Trophoblast cell (in vitro differentiated cells and primary cell): ENCODE measurements at regions not wholly inside any gene's neighbourhood (a gene's known extent, or its start where the extent isn't known, plus 50 kb on each side); places are given as distances from the start of the nearest gene placed in this dataset.

Experiments used
- DNase-seq, 2 donors: peaks; one replicate each; pipeline ENCODE4 v3.0.0-alpha.2; 2016
- H2AFZ ChIP-seq: 2 replicates; pipeline ENCODE4 v1.6.1; 2013; ENCODE audit warnings: low read length, moderate library complexity, mild to moderate bottlenecking; ENCODE audit not compliant: insufficient read depth, poor library complexity
- H2AK5ac ChIP-seq: 2 replicates; pipeline ENCODE4 v1.6.1; 2013; ENCODE audit warnings: mild to moderate bottlenecking, low read length
- H2BK120ac ChIP-seq: 2 replicates; pipeline ENCODE4 v1.6.1; 2013; ENCODE audit warnings: low read length, mild to moderate bottlenecking, moderate library complexity; ENCODE audit not compliant: insufficient read depth, poor library complexity
- H2BK12ac ChIP-seq: 2 replicates; pipeline ENCODE4 v1.6.1; 2013; ENCODE audit warnings: mild to moderate bottlenecking, low read length, moderate library complexity
- H2BK5ac ChIP-seq: 2 replicates; pipeline ENCODE4 v1.6.1; 2013; ENCODE audit warnings: low read length, low read depth, moderate library complexity, mild to moderate bottlenecking; ENCODE audit not compliant: poor library complexity
- H3K14ac ChIP-seq: 2 replicates; pipeline ENCODE4 v1.6.1; 2013; ENCODE audit warnings: mild to moderate bottlenecking, low read length
- H3K18ac ChIP-seq: 2 replicates; pipeline ENCODE4 v1.6.1; 2013; ENCODE audit warnings: mild to moderate bottlenecking, low read length
- H3K23ac ChIP-seq: 2 replicates; pipeline ENCODE4 v1.6.1; 2013; ENCODE audit warnings: low read length
- H3K27ac ChIP-seq: 2 replicates; pipeline ENCODE4 v1.5.1; 2013; ENCODE audit warnings: low read depth, mild to moderate bottlenecking, inconsistent platforms, low read length, moderate library complexity
- H3K27me3 ChIP-seq: 2 replicates; pipeline ENCODE4 v1.6.1; 2013; ENCODE audit warnings: inconsistent platforms, mild to moderate bottlenecking, low read length, moderate library complexity; ENCODE audit not compliant: insufficient read depth
- H3K36me3 ChIP-seq, 2 experiments: 1 replicate in 1 of 2; 2 replicates in 1 of 2; pipeline ENCODE4 v1.6.1; 2013; ENCODE audit warnings: low read length in 2 of 2, mild to moderate bottlenecking in 2 of 2, moderate library complexity in 1 of 2; ENCODE audit not compliant: insufficient read depth in 2 of 2, control insufficient read depth in 1 of 2
- H3K4ac ChIP-seq: 2 replicates; pipeline ENCODE4 v1.6.1; 2013; ENCODE audit warnings: low read depth, mild to moderate bottlenecking, low read length, moderate library complexity
- H3K4me1 ChIP-seq, 2 experiments: 1 replicate in 1 of 2; 2 replicates in 1 of 2; pipeline ENCODE4 v1.6.1; 2013; ENCODE audit warnings: low read length in 2 of 2, mild to moderate bottlenecking in 2 of 2, moderate library complexity in 1 of 2; ENCODE audit not compliant: insufficient read depth in 2 of 2, control insufficient read depth in 1 of 2
- H3K4me2 ChIP-seq: 2 replicates; pipeline ENCODE4 v1.6.1; 2013; ENCODE audit warnings: inconsistent platforms, mild to moderate bottlenecking, low read length, moderate library complexity
- H3K4me3 ChIP-seq: 2 replicates; pipeline ENCODE4 v1.5.1; 2013; ENCODE audit warnings: mild to moderate bottlenecking, low read depth, low read length, inconsistent platforms
- H3K79me1 ChIP-seq: one replicate; pipeline ENCODE4 v1.6.1; 2013; ENCODE audit warnings: low read length
- H3K79me2 ChIP-seq: 2 replicates; pipeline ENCODE4 v1.6.1; 2013; ENCODE audit warnings: low read length, mild to moderate bottlenecking; ENCODE audit not compliant: control insufficient read depth, insufficient read depth, poor library complexity
- H3K9ac ChIP-seq: 2 replicates; pipeline ENCODE4 v1.6.1; 2013; ENCODE audit warnings: mild to moderate bottlenecking, low read length
- H3K9me3 ChIP-seq: 2 replicates; pipeline ENCODE4 v1.6.1; 2013; ENCODE audit warnings: low read depth, mild to moderate bottlenecking, control low read depth, inconsistent platforms, low read length; ENCODE audit not compliant: insufficient read depth
- H4K12ac ChIP-seq: 2 replicates; pipeline ENCODE4 v1.6.1; 2013; ENCODE audit warnings: low read depth, mild to moderate bottlenecking, low read length, moderate library complexity
- H4K8ac ChIP-seq: 2 replicates; pipeline ENCODE4 v1.6.1; 2013; ENCODE audit warnings: low read depth, mild to moderate bottlenecking, low read length, moderate library complexity
- H4K91ac ChIP-seq: one replicate; pipeline ENCODE4 v1.6.1; 2013; ENCODE audit warnings: low read depth, mild to moderate bottlenecking, low read length, moderate library complexity
- WGBS: extraction: QIAGEN DNeasy Blood & Tissue Kit; methylation state at CpG from one replicate; pipeline ENCODE4 v1.1.7; 2013; ENCODE audit warnings: missing lambda C conversion rate; ENCODE audit not compliant: insufficient read length, insufficient coverage; ENCODE audit errors: extremely low coverage; 5-methylcytosine and 5-hydroxymethylcytosine counted together

- Histone ChIP-seq H2BK120ac (no peak overlapping the region), H4K12ac (no peak overlapping the region), H2BK5ac (no peak overlapping the region), H2AK5ac (no peak overlapping the region), H3K4ac (no peak overlapping the region), H3K4me3 (no peak overlapping the region), H3K14ac (no peak overlapping the region), H3K4me2 (no peak overlapping the region), H3K18ac (no peak overlapping the region), H3K9me3 (no peaks in the 10 kb centered on the region), H3K4me1 (peaks cover 17 to 19% of the 10 kb centered on the region in 2 experiments), H2AFZ (no peak overlapping the region), H3K9ac (no peak overlapping the region), H4K91ac (no peak overlapping the region), H3K36me3 (no peaks in the 10 kb centered on the region), H2BK12ac (no peak overlapping the region), H3K27me3 (no peaks in the 10 kb centered on the region), H3K23ac (no peak overlapping the region), H3K27ac (no peak overlapping the region), H3K79me2 (peaks cover 4% of the 10 kb centered on the region), H4K8ac (no peak overlapping the region), H3K79me1 (peaks cover 13% of the 10 kb centered on the region)
- no peak for DNase-seq
- WGBS: no CpG with 5 or more reads among the region's 2 CpGs
Observed at GRCh38 chr9:35540315-35540714, 50.4 kb downstream of the RUSC2 start.

DNA sequence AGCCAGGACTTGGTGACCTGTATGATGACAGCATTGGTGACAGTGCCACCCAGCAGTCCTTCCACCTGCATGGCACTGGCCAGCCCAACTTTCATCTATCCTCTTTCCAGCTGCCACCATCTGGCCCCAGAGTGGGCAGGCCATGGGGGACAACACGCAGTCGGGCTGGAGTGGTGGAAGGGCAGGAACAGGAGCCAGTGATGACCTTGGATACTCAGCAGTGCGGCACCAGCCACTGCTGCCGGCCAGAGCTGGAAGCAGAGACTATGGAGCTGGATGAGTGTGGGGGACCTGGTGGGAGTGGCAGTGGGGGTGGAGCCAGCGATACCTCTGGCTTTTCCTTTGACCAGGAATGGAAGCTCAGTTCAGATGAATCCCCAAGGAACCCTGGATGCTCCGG lies 56.9 kb downstream of the RUSC2 start:
- Histone ChIP-seq H3K4ac (no peak overlapping the region), H4K8ac (no peak overlapping the region), H2AK5ac (no peak overlapping the region), H4K12ac (no peak overlapping the region), H3K27ac (no peak overlapping the region), H3K14ac (no peak overlapping the region), H3K9me3 (no peaks in the 10 kb centered on the region), H3K4me3 (no peak overlapping the region), H3K36me3 (peaks cover 22 to 25% of the 10 kb centered on the region in 2 experiments), H3K4me1 (no peaks in the 10 kb centered on the region), H3K18ac (no peak overlapping the region), H3K9ac (no peak overlapping the region), H4K91ac (no peak overlapping the region), H2AFZ (no peak overlapping the region), H2BK5ac (no peak overlapping the region), H2BK12ac (no peak overlapping the region), H3K79me2 (no peaks in the 10 kb centered on the region), H3K27me3 (no peaks in the 10 kb centered on the region), H3K79me1 (no peaks in the 10 kb centered on the region), H3K23ac (no peak overlapping the region), H3K4me2 (no peak overlapping the region), H2BK120ac (no peak overlapping the region)
- no CpG with 5 or more reads among the region's 6 CpGs for WGBS
- DNase-seq: no peak

DNA sequence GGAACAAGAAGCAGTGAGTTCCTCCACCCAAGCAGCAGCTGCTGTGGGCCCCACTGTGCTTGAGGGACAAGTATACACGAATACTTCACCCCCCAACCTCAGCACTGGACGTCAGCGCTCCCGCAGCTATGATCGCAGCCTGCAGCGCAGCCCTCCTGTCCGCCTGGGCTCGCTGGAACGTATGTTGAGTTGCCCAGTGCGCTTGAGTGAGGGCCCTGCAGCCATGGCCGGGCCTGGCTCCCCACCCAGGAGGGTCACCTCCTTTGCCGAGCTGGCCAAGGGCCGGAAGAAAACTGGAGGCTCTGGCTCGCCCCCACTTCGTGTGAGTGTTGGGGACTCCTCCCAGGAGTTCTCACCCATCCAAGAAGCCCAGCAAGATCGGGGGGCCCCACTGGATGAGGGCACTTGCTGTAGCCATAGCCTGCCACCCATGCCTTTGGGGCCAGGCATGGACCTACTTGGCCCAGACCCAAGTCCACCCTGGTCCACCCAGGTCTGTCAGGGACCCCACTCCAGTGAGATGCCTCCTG lies 57.1 kb upstream of the TESK1 start:
- H3K9ac ChIP-seq: no peak overlapping the region
- no peak overlapping the region for H4K8ac ChIP-seq
- H3K79me1 ChIP-seq: no peaks in the 10 kb centered on the region
- peaks cover 0 to 1% of the 10 kb centered on the region in 2 experiments for H3K4me1 ChIP-seq
- DNase-seq: no peak
- no peaks in the 10 kb centered on the region for H3K79me2 ChIP-seq
- no peak overlapping the region for H3K14ac ChIP-seq
- H2BK5ac ChIP-seq: no peak overlapping the region
- WGBS: no CpG with 5 or more reads among the region's 16 CpGs
- H4K91ac ChIP-seq: no peak overlapping the region
- H3K27ac ChIP-seq: no peak overlapping the region
- no peak overlapping the region for H3K4me3 ChIP-seq
- H3K23ac ChIP-seq: no peak overlapping the region
- H3K18ac ChIP-seq: no peak overlapping the region
- H2AFZ ChIP-seq: no peak overlapping the region
- H2BK120ac ChIP-seq: no peak overlapping the region
- H3K36me3 ChIP-seq: peaks cover 22 to 25% of the 10 kb centered on the region in 2 experiments
- no peak overlapping the region for H2AK5ac ChIP-seq
- H2BK12ac ChIP-seq: no peak overlapping the region
- H4K12ac ChIP-seq: no peak overlapping the region
- H3K27me3 ChIP-seq: no peaks in the 10 kb centered on the region
- no peak overlapping the region for H3K4me2 ChIP-seq
- no peaks in the 10 kb centered on the region for H3K9me3 ChIP-seq
- H3K4ac ChIP-seq: no peak overlapping the region

- Histone ChIP-seq H3K27ac (no peak overlapping the region), H3K4me3 (no peak overlapping the region), H2BK120ac (no peak overlapping the region), H3K9me3 (no peaks in the 10 kb centered on the region), H2AFZ (no peak overlapping the region), H3K4me2 (no peak overlapping the region), H3K79me2 (no peaks in the 10 kb centered on the region), H3K14ac (no peak overlapping the region), H4K91ac (no peak overlapping the region), H3K79me1 (no peaks in the 10 kb centered on the region), H2BK12ac (no peak overlapping the region), H3K9ac (no peak overlapping the region), H3K27me3 (no peaks in the 10 kb centered on the region), H2AK5ac (no peak overlapping the region), H4K8ac (no peak overlapping the region), H3K36me3 (peaks cover 22 to 25% of the 10 kb centered on the region in 2 experiments), H3K18ac (no peak overlapping the region), H4K12ac (no peak overlapping the region), H2BK5ac (no peak overlapping the region), H3K23ac (no peak overlapping the region), H3K4ac (no peak overlapping the region), H3K4me1 (peaks cover 0 to 2% of the 10 kb centered on the region in 2 experiments)
- DNase-seq: no peak
- no CpG with 5 or more reads among the region's 1 CpG for WGBS
Observed at GRCh38 chr9:35548571-35548970, 56.5 kb upstream of the TESK1 start.
